ENCODE measurements at regions not wholly inside any gene's neighbourhood (a gene's known extent, or its start where the extent isn't known, plus 50 kb on each side); places are given as distances from the start of the nearest gene placed in this dataset.

GRCh38 chr3:158920371-158920770, 118.5 kb downstream of the MFSD1 start:
- POLR2A ChIA-PET = no interaction called here
- H3K27ac ChIP-seq (ENCODE audit: extremely low read depth, low read depth, low read length) = no peak overlapping the region
- no peaks in the 10 kb centered on the region for H3K36me3 ChIP-seq (ENCODE audit: control insufficient read depth in 2 of 2, insufficient read depth in 1 of 2, low read length in 2 of 2)
- no peaks in the 10 kb centered on the region for H3K4me1 ChIP-seq (ENCODE audit: control insufficient read depth, insufficient read depth, low read length)
- TF ChIP-seq MZF1 (tag by site-specific recombination; IDR thresholded peaks at IDR 0.05; ENCODE audit: borderline replicate concordance) = no peak
- TF ChIP-seq ZNF639 (tag by site-specific recombination; IDR thresholded peaks at IDR 0.05) = no peak
- TF ChIP-seq ZBTB44 (tag by site-specific recombination; IDR thresholded peaks at IDR 0.05) = no peak
- TF ChIP-seq ZNF146 (tag by site-specific recombination; IDR thresholded peaks at IDR 0.05) = no peak
- TF ChIP-seq ZIC2 (tag by site-specific recombination; IDR thresholded peaks at IDR 0.05) = no peak
- TF ChIP-seq ZFP37 (tag by site-specific recombination; IDR thresholded peaks at IDR 0.05) = no peak
- no peak for TF ChIP-seq ZSCAN5A (tag by site-specific recombination; IDR thresholded peaks at IDR 0.05)
- TF ChIP-seq PRDM10 (tag by site-specific recombination; IDR thresholded peaks at IDR 0.05) = no peak
- no peak for TF ChIP-seq ZNF266 (tag by site-specific recombination; IDR thresholded peaks at IDR 0.05; ENCODE audit: low read depth)
- TF ChIP-seq ZNF658 (tag by site-specific recombination; IDR thresholded peaks at IDR 0.05) = no peak
- no peak for TF ChIP-seq ZNF280D (tag by site-specific recombination; IDR thresholded peaks at IDR 0.05)
- no peak for TF ChIP-seq IKZF3 (tag by site-specific recombination; IDR thresholded peaks at IDR 0.05)
- CTCF ChIA-PET = interaction anchor here (0.6 kb wide), 1 partner anchor 209 kb away, joined by 3 read pairs; no protein-coding TSS in a partner anchor
- H3K9me3 ChIP-seq (ENCODE audit: control insufficient read depth, insufficient read depth, low read depth, low read length) = no peaks in the 10 kb centered on the region
- no peak overlapping the region for H3K4me3 ChIP-seq (ENCODE audit: low read depth, low read length)

- no peaks in the 10 kb centered on the region for H3K36me3 ChIP-seq (ENCODE audit: control insufficient read depth in 2 of 2, insufficient read depth in 1 of 2, low read length in 2 of 2)
- no peak overlapping the region for H3K27ac ChIP-seq (ENCODE audit: extremely low read depth, low read depth, low read length)
- no peaks in the 10 kb centered on the region for H3K9me3 ChIP-seq (ENCODE audit: control insufficient read depth, insufficient read depth, low read depth, low read length)
- ChIA-PET POLR2A (no interaction called here), CTCF (interaction anchor here (1.0 kb wide), 2 partner anchors 10 to 327 kb away, joined by 3 read pairs; no protein-coding TSS in a partner anchor)
- no peak overlapping the region for H3K4me3 ChIP-seq (ENCODE audit: low read depth, low read length)
- H3K4me1 ChIP-seq (ENCODE audit: control insufficient read depth, insufficient read depth, low read length) = no peaks in the 10 kb centered on the region
- no peak for TF ChIP-seq ZNF513 (tag by site-specific recombination; IDR thresholded peaks at IDR 0.05)
- no peak for TF ChIP-seq ZNF488 (tag by site-specific recombination; IDR thresholded peaks at IDR 0.05)
- no peak for TF ChIP-seq ZNF18 (tag by site-specific recombination; IDR thresholded peaks at IDR 0.05)
Measured at GRCh38 chr3:158925021-158925420, 123.2 kb downstream of the MFSD1 start.

All from HEK293 (cell line).